CD1c-positive myeloid dendritic cell (primary cell): ENCODE measurements at regions not wholly inside any gene's neighbourhood (a gene's known extent, or its start where the extent isn't known, plus 50 kb on each side); places are given as distances from the start of the nearest gene placed in this dataset.
"Not testable (repeated sequence)": the region's sequence is repeated elsewhere in the genome, so short reads cannot be mapped to it uniquely, and the experiment has no call there.

Experiments
- DNase-seq: peaks from one replicate; pipeline ENCODE4 v3.0.0-alpha.2; 2016; ENCODE audit errors: extremely low spot score

DNA sequence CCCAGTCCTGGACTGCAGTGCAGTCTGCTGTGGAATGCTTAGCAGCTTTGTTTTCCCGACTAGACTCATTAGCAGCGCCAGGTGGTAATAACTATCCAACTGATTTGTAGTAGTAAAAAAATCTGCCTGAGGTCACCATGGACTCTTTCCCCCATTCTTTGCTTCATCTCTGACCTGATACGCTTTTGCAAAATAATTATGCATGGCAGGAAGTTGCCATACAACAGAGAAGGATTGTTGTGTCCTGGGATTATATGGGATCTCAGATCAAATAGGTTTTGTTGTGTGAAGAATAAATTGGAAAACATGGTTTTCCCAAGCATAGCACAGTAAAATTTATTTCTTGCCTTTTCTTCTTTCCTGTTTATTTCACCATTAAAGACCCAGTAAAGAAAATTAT, 72.4 kb upstream of the ATP5MC3 start:
- no peak for DNase-seq

DNA sequence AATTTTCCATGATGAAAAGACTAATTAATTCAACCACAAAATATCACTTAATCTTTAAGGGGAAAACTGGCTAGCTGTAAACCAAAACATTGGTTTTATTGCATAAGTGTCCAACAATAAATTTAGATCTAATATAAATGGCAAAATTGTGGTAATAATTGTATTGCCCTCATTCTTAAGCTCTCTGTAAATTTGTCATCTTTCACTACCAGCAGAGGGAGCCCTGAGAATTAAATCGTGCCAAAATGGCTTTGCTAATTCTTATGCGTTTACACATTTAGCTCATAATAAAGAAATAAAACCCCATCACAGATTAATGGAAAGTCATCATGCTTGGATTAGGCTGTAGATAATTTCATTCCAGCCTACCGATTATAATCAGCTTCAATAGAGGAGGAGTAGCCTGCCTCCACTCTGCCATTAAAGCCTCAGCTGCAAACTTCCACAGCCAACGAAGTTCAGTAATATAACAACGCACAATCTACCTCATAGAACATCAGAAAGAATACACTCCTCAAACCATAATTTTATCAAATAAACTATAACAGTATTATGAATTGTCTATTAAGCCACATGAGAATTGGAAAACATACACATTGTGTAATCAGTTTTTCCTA, 70.0 kb upstream of the ATP5MC3 start:
- peak; percentile 37 for DNase-seq

DNA sequence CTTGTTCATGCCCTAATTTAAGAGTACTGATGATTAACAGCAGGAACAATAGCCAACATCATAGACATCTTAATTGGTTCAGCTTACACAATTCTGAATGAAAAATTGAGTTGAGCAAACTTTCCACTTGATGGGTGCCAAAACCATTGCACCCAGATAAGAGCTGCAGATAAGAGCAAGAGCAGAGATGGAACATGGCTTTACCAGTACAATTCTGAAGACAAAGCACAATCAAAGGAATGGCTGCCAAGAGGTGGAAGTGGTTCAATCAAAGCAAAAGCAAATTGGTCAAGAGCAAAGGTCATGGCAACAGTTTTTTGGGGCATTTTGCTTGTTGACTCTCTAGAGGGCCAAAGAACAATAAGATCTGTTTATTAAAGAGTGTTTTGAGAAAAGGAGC, 65.6 kb upstream of the ATP5MC3 start:
- no peak for DNase-seq

DNA sequence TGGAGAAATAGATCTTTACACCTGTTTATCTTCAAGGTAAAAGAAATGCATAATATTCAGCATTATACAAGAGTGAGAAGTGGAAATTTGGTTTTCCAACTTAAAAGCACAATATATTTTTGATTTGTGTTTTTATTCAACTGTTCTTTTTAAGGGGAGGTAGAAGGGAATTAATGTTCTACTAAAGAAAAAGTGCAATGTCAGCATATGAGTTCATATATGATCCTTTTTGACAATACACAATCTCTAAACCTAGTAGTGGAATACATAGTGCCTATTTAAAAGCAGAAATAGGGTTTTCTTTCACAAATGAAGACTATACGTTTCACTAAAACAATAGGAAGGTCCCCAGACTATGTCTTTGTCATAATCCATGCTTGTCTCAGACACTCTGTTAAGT, 63.2 kb upstream of the ATP5MC3 start:
- no peak for DNase-seq

DNA sequence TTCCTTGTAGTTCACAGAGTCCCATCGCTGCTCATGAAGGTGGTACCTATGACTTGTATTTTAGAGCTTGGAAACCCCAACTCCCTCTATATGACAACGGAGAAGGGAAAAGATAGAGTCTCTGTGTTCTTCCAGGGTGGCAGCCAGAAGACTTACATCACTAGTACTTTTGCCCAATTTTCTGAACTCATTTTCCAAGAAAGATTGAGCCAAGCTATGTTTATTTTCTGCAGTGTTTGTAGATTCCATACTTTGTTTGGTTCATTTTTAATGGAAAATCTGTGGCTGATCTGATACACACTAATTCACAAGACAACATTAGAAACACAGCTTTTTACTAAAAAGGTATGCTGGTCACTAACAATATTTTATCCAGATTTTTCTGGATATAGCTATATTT, 60.2 kb upstream of the ATP5MC3 start:
- DNase-seq, result no peak

DNA sequence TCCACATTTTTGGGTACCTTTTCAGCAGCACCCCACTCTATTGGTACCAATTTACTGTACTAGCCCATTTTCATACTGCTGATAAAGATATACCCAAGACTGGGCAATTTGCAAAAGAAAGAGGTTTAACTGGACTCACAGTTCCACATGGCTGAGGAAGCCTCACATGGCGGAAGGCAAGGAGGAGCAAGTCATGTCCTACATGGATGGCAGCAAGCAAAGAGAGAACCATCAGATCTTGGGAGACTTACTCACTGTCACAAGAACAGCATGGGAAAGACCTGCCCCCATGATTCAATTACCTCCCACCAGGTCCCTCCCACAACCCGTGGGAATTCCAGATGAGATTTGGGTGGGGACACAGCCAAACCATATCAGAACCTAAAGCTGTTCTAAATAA, 58.5 kb upstream of the ATP5MC3 start:
- not testable (repeated sequence) for DNase-seq

DNA sequence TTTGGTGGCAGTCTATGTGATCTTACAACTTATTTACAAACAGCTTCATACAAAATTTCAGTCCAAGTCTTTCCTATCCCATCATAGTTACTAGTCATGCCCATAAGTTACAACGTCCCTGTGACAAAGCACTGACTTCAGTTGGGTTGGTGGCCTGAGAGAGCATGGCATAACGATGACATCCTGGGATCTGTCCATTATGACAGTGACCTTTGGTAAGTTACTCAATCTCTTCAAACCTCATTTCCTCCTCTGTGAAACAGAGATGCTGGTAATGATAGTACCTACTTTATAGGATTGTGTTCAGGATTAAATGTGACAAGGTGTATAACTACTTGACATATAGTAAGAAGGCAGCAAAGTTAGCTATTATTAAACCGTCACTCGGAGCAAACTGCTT, 55.4 kb upstream of the ATP5MC3 start:
- no peak for DNase-seq

DNA sequence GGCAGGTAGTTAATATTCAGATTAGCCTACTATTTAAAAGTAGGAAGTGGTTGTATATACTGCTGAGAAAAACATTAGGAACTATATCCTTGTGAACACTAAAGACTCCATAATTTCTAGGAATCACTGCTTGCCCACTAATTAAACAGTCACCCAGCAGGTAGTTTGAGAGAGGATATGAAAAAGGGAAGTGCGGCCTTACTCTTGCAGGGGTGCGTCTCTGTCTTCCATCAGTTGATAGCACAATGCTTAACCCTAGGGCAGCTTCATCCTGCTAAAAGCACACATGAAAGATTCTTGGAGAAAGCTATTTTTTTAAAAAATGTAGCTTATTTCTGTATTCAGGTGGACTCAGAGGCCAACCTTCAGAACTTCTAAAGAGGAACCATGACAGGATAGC, 53.1 kb upstream of the ATP5MC3 start:
- no peak for DNase-seq

DNA sequence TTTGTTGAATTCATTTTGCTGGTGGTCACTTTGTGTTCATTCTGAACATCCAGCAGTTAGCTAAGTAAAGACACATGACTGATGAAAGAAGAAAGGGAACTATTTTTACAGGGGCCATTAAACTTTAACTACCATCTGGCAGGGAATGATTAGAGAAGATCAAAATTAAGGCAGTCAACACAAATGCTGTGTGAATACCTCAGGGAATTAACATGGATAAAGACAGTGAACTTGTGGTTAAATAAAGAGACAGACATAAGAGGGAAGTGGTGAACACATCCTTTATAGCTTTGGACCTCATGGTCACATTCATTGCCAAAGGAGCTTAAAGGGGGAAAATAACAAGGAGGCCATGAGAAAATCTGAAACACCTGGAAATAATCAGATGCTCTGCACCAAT, 52.6 kb upstream of the ATP5MC3 start:
- DNase-seq, result no peak

DNA sequence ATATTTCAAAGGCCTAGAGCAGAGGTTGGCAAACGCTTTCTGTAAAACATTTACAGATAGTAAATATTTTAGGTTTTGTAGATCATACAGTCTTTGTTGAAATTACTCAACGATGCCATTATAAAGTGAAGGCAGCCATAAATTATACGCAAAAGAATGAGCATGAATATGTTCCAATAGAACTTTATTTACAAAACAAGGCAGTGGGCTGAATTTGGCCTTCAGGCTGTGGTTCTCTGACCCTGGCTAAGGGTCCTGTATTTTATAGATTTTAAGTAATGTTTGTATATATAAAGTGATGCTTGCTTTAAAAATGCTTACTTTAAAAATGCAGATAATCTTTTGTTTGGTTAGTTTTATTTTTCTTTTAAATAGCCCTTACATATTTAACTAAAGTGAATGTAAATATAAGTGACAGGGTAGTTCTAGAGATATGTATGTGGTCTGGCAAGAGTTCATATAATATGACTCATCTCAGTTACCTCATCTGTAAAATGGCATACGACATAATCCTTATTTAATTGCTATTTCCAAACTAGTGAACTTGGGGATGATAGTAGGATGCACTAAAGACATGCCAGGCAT, 51.7 kb upstream of the ATP5MC3 start:
- DNase-seq, result no peak
